Right lobe of liver (tissue), 6 donors: ENCODE measurements at regions not wholly inside any gene's neighbourhood (a gene's known extent, or its start where the extent isn't known, plus 50 kb on each side); places are given as distances from the start of the nearest gene placed in this dataset.

Source experiments
- ATAC-seq, 4 donors: fragments of 200-7000 bp; cut with Tn5 transposase; one replicate each; pipeline ENCODE4 v1.9.1; 2020; ENCODE audit warnings: mild to moderate bottlenecking in 4 of 4, moderate library complexity in 4 of 4
- DNase-seq, 3 donors: peaks; one replicate each; pipeline ENCODE4 v3.0.0-alpha.2; 2020
- H3K27ac ChIP-seq, 3 donors: fragments of 200-600 bp; one replicate each; pipeline ENCODE4 v1.8.0; 2022
- H3K27me3 ChIP-seq, 2 donors: fragments of 200-600 bp; one replicate each; pipeline ENCODE4 v1.8.0; 2022
- H3K36me3 ChIP-seq, 4 donors: fragments of 200-600 bp; sonication (generic) in 1 of 4; one replicate each; pipeline versions ENCODE4 v1.5.1 to v1.8.0; 2017 to 2022; ENCODE audit warnings: control low read depth in 1 of 4
- H3K4me1 ChIP-seq, 4 donors: fragments of 200-600 bp; sonication (generic) in 1 of 4; one replicate each; pipeline versions ENCODE4 v1.5.1 to v1.8.0; 2017 to 2022; ENCODE audit warnings: control low read depth in 1 of 4
- H3K4me3 ChIP-seq, 3 donors: fragments of 200-600 bp; one replicate each; pipeline ENCODE4 v1.8.0; 2022
- H3K9me3 ChIP-seq, 4 donors: fragments of 200-600 bp; sonication (generic) in 1 of 4; one replicate each; pipeline versions ENCODE4 v1.5.1 to v1.8.0; 2017 to 2022; ENCODE audit warnings: control low read depth in 1 of 4
- CTCF ChIP-seq, 4 donors: fragments of 200-600 bp in 3 of 4; fragments of 450-650 bp in 1 of 4; IDR thresholded peaks; one replicate each; pipeline versions ENCODE4 v1.5.1 to v1.8.0; 2016 to 2022; ENCODE audit warnings: antibody characterized with exemption in 4 of 4, mild to moderate bottlenecking in 2 of 4
- POLR2A ChIP-seq: fragments of 450-650 bp; IDR thresholded peaks from one replicate; pipeline ENCODE4 v1.6.1; 2017; ENCODE audit warnings: antibody characterized with exemption, mild to moderate bottlenecking
- WGBS: methylation state at CpG from one replicate; pipeline ENCODE4 v1.1.6; 2018; ENCODE audit warnings: low coverage, low lambda C conversion rate; ENCODE audit not compliant: insufficient coverage; ENCODE audit errors: missing lambda C conversion rate; 5-methylcytosine and 5-hydroxymethylcytosine counted together
- intact Hi-C, 2 donors: fragments of 100-400 bp; cut with DNase I; formaldehyde crosslinking; loops; one replicate each; pipeline versions ENCODE4 v1.11.2 to v1.14.1; 2022
- donor health status: DM: no; HTN: yes; CAD: no.
- donor health status: DM: no; HTN: no; CAD: no.
- donor health status: DM: no; HTN: no; CAD: no.
- donor health status: DM: no; HTN: yes; CAD: no.
- donor health status: DM: no; HTN: yes; CAD: no.

DNA sequence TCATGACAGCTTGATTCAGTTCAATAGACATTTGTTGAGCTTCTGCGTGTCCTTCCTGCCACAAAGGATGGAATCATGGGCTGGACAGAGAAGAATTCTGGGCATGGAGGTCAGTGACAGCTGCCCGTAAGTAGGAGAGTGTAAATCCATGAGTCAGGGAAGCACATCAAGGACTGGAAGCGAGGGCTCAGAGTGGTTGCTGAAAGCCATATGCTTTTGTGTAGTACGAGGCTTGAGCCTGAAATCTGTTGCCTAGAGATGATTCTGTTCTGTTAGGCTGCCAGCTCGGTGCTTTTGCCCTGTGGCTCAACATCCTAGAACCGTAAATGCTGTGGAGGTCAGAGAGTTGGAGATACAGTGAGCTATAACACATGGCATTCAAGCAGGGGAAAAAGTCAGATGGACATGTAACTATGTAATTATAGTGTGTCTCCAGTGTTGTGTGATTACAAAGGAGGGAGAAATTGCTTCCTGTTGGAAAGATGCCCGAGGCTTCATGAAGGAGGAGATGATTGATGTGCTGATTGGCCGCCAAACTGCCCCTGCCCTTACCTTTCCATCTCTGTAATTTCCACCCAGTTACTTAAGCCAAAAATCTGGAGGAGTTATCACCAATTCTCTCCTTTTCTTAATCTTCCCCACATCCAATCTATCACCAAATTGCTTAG, 92.8 kb upstream of the CACNA1E start:
- H3K27ac ChIP-seq: no peak overlapping the region
- DNase-seq (no peak), ATAC-seq (no peak)
- H3K36me3 ChIP-seq: no peaks in the 10 kb centered on the region
- H3K27me3 ChIP-seq: no peaks in the 10 kb centered on the region
- intact Hi-C loops: no loop called here
- H3K4me1 ChIP-seq: no peaks in the 10 kb centered on the region
- TF ChIP-seq POLR2A: no peak
- TF ChIP-seq CTCF (IDR thresholded peaks at IDR 0.05): no peak
- H3K4me3 ChIP-seq: no peak overlapping the region
- no peaks in the 10 kb centered on the region for H3K9me3 ChIP-seq
- WGBS: 38% methylated on average over 8 of the region's 8 CpGs

DNA sequence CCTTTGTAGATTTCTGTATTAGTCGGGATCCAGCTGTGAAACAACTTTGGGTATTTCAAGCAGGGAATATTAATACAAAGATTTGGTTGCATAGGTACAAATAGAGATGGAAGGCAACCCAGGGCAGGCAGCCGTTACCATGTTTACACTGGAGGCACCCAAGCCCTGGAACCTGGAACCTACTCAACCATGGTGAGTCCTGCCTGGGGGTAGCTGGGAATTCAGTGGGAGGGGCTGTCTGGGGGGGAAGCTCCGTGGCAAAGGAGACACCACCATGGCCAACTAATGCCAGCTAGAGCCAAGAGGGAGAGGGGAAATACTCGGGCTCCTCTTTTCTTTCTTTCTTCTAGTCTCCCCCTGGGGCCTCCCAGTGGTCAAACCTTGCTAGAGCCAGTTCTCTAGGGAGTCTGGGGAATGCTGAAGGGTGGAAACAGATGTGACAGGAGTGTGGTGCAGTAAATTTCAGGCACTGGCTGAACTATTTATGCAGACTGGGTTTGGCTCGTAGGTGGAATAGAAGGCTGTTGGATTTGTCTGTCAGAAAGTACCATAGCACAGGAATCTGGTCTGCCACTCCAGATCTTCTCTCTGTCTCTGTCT, 91.9 kb upstream of the CACNA1E start:
- H3K27ac ChIP-seq: no peak overlapping the region
- no peak overlapping the region for H3K4me3 ChIP-seq
- no peaks in the 10 kb centered on the region for H3K36me3 ChIP-seq
- no peaks in the 10 kb centered on the region for H3K9me3 ChIP-seq
- no peaks in the 10 kb centered on the region for H3K27me3 ChIP-seq
- intact Hi-C loops: no loop called here
- H3K4me1 ChIP-seq: no peaks in the 10 kb centered on the region
- ATAC-seq (no peak), DNase-seq (no peak)
- WGBS: 23% methylated on average over 4 of the region's 5 CpGs
- no peak for TF ChIP-seq CTCF (IDR thresholded peaks at IDR 0.05)
- no peak for TF ChIP-seq POLR2A

- no peak for DNase-seq
- Histone ChIP-seq H3K27ac (no peak overlapping the region), H3K27me3 (no peaks in the 10 kb centered on the region), H3K4me1 (no peaks in the 10 kb centered on the region), H3K9me3 (no peaks in the 10 kb centered on the region), H3K36me3 (no peaks in the 10 kb centered on the region), H3K4me3 (no peak overlapping the region)
- intact Hi-C loops: no loop called here
- ATAC-seq: no peak
- no peak for TF ChIP-seq POLR2A
- no peak for TF ChIP-seq CTCF (IDR thresholded peaks at IDR 0.05)
- WGBS: 88% methylated on average over 1 of the region's 1 CpG
Measured at GRCh38 chr1:181392133-181392532, 91.2 kb upstream of the CACNA1E start.

- H3K27ac ChIP-seq: no peak overlapping the region
- intact Hi-C loops: no loop called here
- no peaks in the 10 kb centered on the region for H3K27me3 ChIP-seq
- H3K4me3 ChIP-seq: no peak overlapping the region
- H3K9me3 ChIP-seq: no peaks in the 10 kb centered on the region
- DNase-seq (no peak), ATAC-seq (no peak)
- H3K36me3 ChIP-seq: no peaks in the 10 kb centered on the region
- 13% methylated on average over 1 of the region's 1 CpG for WGBS
- no peak for TF ChIP-seq CTCF (IDR thresholded peaks at IDR 0.05)
- TF ChIP-seq POLR2A: no peak
- no peaks in the 10 kb centered on the region for H3K4me1 ChIP-seq
Measured at GRCh38 chr1:181392613-181393220, 90.6 kb upstream of the CACNA1E start.
